ENCODE measurements at regions not wholly inside any gene's neighbourhood (a gene's known extent, or its start where the extent isn't known, plus 50 kb on each side); places are given as distances from the start of the nearest gene placed in this dataset.

- no peak for DNase-seq
These were observed 272.5 kb downstream of the GALR1 start for GRCh38 chr18:77522051-77522675.

DNA sequence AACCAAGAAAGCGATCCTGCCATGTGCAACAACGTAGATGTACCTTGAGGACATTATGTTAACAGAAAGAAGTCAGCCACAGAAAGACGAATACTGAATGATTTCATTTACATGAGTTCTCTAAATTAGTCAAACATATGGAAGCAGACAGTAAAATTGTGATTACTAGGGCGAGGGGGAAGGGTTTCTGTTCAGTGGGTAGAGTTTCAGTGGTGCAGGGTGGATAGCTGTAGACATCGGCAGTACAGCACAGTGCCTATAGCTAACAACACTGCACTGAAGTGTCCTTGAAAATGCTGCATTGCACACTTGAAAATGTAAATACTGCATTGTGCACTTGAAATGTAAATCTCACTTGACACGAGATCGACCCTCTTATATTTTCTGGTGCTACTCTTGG lies 275.3 kb downstream of the GALR1 start:
- no peak for DNase-seq

DNA sequence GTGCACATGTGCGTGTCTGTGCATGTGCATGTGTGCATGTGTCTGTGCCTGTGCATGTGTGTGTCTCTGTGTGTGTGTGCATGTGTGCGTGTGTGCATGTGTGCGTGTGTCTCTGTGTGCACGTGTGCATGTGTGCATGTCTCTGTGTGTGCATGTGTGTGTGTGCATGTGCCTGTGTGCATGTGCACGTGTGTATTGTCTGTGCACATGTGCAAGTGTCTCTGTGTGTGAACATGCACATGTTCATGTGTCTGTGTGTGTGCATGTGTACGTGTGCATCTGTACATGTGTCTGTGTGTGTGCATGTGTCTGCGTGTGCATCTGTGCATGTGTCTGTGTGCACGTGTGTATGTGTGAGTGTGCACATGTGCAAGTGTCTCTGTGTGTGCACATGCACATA lies 277.3 kb downstream of the GALR1 start:
- DNase-seq, result no peak

DNA sequence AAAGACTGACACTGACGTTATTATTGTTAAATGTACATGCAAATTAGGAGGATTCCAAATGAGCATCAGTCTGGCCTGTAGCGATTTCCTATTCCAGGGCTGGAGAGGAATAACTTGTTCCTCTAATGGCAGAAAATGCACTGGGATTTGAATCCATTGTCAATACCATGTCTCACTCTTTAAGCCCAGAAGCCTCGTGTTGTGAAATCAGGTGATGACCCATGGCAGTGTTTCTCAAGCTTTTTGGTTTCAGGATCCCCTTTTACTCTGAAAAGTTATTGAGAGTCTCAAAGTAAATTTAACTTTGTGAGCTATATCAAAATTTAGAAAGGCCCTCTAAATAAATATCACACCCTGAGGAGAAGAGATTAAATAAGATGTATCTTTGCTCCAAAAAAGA lies 279.2 kb downstream of the GALR1 start:
- DNase-seq, result no peak

DNA sequence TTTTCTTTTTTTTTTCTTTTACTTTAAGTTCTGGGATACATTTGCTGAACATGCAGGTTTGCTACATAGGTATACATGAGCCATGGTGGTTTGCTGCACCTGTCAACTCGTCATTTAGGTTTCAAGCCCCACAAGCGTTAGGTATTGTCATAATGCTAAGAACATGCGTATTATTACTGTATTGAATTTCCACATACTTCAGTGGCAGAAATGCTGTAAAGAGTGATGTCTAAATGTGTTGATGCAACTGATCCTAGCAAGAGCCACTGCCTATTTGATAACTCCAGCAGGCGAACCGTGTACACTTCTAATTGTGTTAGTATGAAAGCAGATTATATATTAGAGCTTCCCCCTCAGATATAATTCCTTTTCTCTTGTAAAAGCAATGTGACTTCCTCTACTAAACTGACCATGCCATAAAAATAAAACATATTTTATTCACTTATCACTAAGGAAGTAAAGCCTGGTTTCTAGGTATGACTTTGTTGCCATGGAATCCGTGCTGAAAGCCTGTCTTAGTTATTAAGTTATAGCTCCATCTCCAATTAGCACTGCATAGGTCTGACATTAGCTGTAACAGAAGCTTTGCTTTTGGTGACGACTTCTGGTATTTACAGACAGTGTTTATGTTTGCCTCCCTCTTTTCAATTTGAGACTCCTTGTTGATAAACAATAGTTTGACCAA lies 280.0 kb downstream of the GALR1 start:
- peak in 1 of 2 experiments; percentile 19 for DNase-seq

GRCh38 chr18:77530732-77531131 lies 281.1 kb downstream of the GALR1 start:
- DNase-seq, result no peak

DNA sequence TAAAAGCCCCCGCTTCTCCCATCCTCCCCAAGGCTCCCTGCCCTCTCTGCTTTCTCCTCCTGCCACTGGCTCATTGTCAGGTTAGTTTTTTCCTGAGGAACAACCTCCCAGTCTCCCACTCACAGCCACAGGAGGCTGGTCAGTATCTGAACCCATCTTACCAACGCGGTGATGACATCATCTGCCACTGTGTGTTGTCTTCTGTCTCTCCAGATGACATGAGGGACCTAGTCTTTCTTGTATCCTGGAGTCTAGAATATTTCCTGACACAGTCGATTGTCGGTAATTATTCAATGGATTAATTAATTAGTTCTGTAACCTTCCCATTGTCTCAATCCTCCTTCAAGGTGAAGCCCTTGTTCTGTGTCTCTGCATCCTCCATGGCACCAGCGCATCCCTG lies 290.2 kb downstream of the GALR1 start:
- no peak for DNase-seq

GRCh38 chr18:77544792-77545191 lies 295.1 kb downstream of the GALR1 start:
- DNase-seq, result no peak

- no peak for DNase-seq
These were observed 298.1 kb downstream of the GALR1 start for GRCh38 chr18:77547757-77548156.

GRCh38 chr18:77548790-77549420 lies 299.3 kb downstream of the GALR1 start:
- no peak for DNase-seq

DNA sequence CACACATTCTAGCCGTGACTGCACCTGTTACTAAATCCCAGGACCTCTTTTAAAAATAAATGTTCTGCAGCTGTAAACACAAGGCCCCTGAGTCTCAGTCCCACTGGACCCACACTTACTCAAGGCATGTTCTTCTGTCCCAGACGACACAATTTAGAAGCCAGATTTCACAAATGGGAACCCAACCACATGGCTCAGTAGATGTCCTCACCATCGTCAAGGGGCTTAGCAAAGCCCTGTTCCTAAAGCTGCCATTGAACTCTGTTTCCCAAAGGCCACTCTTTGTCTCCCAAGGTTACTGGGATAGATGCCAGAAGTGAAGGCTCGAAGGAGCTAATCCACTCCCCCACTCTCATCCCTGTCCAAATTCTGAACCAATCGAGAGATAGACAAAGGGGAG lies 301.0 kb downstream of the GALR1 start:
- DNase-seq, result no peak

GRCh38 chr18:77551055-77551454 lies 301.4 kb downstream of the GALR1 start:
- DNase-seq, result no peak

DNA sequence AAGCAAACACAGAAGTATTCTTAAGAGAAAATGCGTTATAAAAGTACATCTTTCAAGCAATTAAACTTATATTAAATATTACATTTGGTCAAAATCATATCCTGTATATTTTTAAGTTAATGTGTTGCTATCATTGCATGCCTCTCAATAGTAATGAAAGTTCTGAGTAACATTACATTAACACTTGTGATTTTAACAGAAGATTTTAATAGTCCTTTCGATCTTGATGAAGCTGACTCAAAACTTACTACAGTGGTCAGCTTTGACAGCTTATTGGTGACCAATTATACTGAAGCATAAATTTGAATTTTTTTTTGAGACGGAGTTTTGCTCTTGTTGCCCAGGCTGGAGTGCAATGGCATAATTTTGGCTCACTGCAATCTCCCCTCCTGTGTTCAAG lies 303.3 kb downstream of the GALR1 start:
- DNase-seq, result no peak

GRCh38 chr18:77554061-77554460 lies 304.4 kb downstream of the GALR1 start:
- no peak for DNase-seq

DNA sequence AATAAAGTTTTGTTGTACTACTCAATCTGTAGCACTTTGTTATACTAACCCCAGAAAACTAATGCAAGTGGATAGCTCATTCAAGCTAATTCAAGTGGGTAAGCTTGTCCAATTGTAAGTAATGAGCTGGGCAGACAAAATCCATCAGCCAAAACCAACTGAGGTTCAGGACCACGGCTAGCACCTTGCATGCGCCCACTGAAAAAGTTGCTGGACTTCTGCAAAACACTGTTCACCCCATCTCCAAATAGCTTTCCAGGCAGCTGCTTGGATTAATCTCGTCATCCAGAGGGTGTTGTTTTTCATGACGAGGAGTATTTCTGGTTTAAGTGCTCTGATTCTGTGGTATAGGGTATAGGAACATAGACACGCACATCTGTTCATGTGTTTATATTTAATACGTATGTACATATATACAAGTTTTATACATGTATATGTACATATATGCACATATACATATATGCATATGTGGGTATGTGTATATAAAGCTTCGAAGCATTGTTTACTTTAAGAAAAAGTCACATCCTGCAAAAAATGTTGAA lies 307.5 kb downstream of the GALR1 start:
- no peak for DNase-seq

DNA sequence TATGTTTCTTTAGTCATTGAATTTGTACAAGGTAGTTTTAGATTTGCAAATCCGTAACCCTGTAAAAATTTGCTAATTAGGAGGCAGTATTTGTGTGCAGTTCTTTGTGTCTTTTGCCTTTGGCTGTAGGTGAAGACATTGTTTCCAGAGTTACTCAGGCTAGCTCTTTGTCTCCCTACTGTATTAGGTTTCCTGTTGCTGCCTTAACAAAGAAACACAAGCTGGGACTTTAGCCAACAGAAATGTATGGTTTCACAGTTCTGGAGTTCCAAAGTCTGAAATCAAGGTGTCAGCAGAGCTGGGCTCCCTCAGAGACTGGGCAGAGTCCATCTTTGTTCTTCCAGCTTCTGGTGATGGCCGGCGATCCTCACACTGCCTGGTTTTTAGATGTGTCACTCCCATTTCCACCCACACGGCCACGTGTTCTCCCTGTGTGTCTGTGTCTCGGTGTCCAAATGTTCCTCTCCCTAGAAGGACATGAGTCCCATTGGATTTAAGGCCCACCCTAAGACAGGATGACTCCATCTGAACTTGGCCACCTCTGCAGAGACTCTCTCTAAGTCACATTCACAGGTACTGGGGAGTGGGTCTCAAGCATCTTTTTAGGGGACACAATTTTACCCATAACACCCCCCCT lies 309.7 kb downstream of the GALR1 start:
- DNase-seq, result peak in 1 of 2 experiments; percentile 48

DNA sequence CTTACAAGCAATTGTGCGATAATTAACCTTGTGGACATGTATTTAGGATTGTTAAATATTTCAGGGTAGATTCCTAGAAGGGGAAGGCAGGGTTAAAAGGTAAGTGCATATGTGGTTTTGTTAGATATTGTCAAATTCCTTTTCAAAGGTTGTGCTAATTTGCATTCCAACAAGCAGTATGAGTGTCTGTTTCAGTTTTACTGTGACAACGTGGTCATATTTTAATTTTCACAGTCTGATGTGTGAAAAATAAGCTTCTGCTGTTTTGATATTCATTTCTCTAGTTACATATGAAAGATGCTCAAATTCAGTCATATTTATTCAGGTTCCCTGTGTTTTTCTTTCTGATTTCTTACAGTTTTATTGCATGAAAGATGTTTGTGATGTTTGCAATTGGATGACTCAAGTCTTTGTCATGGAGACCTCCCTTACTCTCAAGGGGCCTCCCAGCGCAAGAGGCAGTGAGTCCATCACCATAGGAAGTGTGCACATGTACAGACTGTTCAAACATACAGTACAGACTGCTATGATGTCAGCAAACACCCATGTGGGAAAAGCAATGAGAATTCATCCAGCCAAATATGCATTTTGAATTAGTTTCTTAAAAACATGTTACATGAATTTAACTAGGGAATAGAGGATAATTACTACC lies 310.8 kb downstream of the GALR1 start:
- no peak for DNase-seq

- DNase-seq, result no peak
These were observed 317.0 kb downstream of the GALR1 start for GRCh38 chr18:77566604-77567003.

GRCh38 chr18:77567205-77567604 lies 317.6 kb downstream of the GALR1 start:
- DNase-seq, result no peak

GRCh38 chr18:77571743-77572142 lies 322.1 kb downstream of the GALR1 start:
- no peak for DNase-seq

- no peak for DNase-seq
These were observed 322.9 kb downstream of the GALR1 start for GRCh38 chr18:77572537-77572936.

DNA sequence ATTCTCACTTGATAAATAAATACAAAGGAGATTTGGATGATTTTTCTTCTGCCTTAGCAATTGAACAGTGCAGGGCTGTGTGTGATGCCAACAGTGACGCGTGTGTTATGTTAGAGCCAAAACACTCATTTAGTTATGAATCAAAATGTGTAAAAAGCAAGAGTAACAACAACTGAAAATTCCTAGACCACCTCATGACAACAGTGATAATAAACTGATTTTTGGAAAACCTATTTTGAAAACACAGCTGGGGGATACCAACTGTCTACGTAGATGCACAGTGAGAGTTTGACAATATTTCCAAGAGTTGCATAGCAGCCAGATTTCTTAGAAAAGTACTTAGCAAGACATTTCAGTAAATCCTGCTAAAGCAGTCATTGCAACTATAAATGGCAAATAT lies 323.9 kb downstream of the GALR1 start:
- no peak for DNase-seq

DNA sequence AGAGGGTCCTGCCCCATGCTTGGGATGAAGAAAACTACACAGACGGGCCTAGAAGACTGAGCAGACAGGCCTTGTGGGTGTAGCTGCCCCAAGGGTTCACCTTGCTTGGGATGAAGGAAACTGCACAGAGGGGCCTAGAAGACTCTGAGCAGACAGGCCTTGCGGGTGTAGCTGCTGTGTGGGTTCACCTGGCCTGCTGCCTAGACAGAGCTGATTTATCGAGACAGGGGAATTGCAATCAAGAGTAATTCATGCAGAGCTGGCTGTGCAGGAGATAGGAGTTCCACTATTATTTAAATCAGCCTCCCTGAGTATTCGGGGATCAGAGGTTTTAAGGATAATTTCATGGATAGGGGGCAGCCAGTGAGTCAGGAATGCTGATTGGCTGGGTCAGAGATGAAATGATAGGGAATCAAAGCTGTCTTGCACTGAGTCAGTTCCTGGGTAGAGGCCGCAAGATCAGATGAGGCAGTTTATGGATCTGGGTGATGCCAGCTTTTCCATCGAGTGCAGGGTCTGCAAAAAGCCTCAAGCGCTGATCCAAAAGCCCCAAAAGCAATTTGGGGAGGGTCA lies 341.4 kb downstream of the GALR1 start:
- DNase-seq, result no peak
